GM12874 (cell line): ENCODE measurements at regions not wholly inside any gene's neighbourhood (a gene's known extent, or its start where the extent isn't known, plus 50 kb on each side); places are given as distances from the start of the nearest gene placed in this dataset.

Experiments
- CTCF ChIP-seq: IDR thresholded peaks from 2 replicates; pipeline ENCODE4 v1.5.1; 2011; ENCODE audit warnings: low read depth, mild to moderate bottlenecking, control low read depth, low read length, moderate library complexity; ENCODE audit not compliant: insufficient read depth

- TF ChIP-seq CTCF, result no peak
Observed at GRCh38 chr7:115850774-115851173, 179.8 kb downstream of the TFEC start.

- TF ChIP-seq CTCF, result no peak
Observed at GRCh38 chr7:115844857-115845256, 185.7 kb downstream of the TFEC start.

GRCh38 chr7:115840702-115841101, 189.9 kb downstream of the TFEC start:
- no peak for TF ChIP-seq CTCF

- no peak for TF ChIP-seq CTCF
Observed at GRCh38 chr7:115838829-115839228, 191.7 kb downstream of the TFEC start.

- no peak for TF ChIP-seq CTCF
Observed at GRCh38 chr7:115831371-115831770, 199.2 kb downstream of the TFEC start.

GRCh38 chr7:115827305-115828045, 203.1 kb downstream of the TFEC start:
- no peak for TF ChIP-seq CTCF

- no peak for TF ChIP-seq CTCF
Observed at GRCh38 chr7:115825456-115826115, 205.0 kb downstream of the TFEC start.
